ENCODE measurements at regions not wholly inside any gene's neighbourhood (a gene's known extent, or its start where the extent isn't known, plus 50 kb on each side); places are given as distances from the start of the nearest gene placed in this dataset.

- TF ChIP-seq CTCF (IDR thresholded peaks at IDR 0.05) (no peak), EP300 (IDR thresholded peaks at IDR 0.05) (no peak), POLR2A (IDR thresholded peaks at IDR 0.05) (no peak), POLR2AphosphoS5 (IDR thresholded peaks at IDR 0.05) (no peak)
- Histone ChIP-seq H3K9me3 (no peaks in the 10 kb centered on the region), H3K27ac (no peak overlapping the region), H3K4me3 (no peak overlapping the region), H3K36me3 (no peaks in the 10 kb centered on the region), H3K27me3 (no peaks in the 10 kb centered on the region), H3K4me1 (no peaks in the 10 kb centered on the region)
- 40 to 44% methylated on average over 4 of the region's 4 CpGs for WGBS, 2 donors (ENCODE audit: low coverage in 1 of 2)
- ATAC-seq, result no peak
Measured at GRCh38 chr3:161859865-161860450, 363.4 kb downstream of the OTOL1 start.

GRCh38 chr3:161863775-161864174, 367.2 kb downstream of the OTOL1 start:
- 83 to 100% methylated on average over 1 of the region's 1 CpG for WGBS, 2 donors (ENCODE audit: low coverage in 1 of 2)
- H3K4me1 ChIP-seq, result no peaks in the 10 kb centered on the region
- ATAC-seq, result no peak
- TF ChIP-seq EP300 (IDR thresholded peaks at IDR 0.05) (no peak), POLR2A (IDR thresholded peaks at IDR 0.05) (no peak), POLR2AphosphoS5 (IDR thresholded peaks at IDR 0.05) (no peak), CTCF (IDR thresholded peaks at IDR 0.05) (no peak)
- no peaks in the 10 kb centered on the region for H3K9me3 ChIP-seq
- H3K27me3 ChIP-seq, result no peaks in the 10 kb centered on the region
- H3K27ac ChIP-seq, result no peak overlapping the region
- H3K36me3 ChIP-seq, result no peaks in the 10 kb centered on the region
- H3K4me3 ChIP-seq, result no peak overlapping the region

- H3K4me3 ChIP-seq, result no peak overlapping the region
- no peak overlapping the region for H3K27ac ChIP-seq
- H3K27me3 ChIP-seq, result no peaks in the 10 kb centered on the region
- no peak for TF ChIP-seq POLR2AphosphoS5 (IDR thresholded peaks at IDR 0.05)
- no peak for TF ChIP-seq POLR2A (IDR thresholded peaks at IDR 0.05)
- no peak for TF ChIP-seq EP300 (IDR thresholded peaks at IDR 0.05)
- TF ChIP-seq CTCF (IDR thresholded peaks at IDR 0.05), result no peak
- ATAC-seq, result no peak
- H3K4me1 ChIP-seq, result no peaks in the 10 kb centered on the region
- no peaks in the 10 kb centered on the region for H3K36me3 ChIP-seq
- no peaks in the 10 kb centered on the region for H3K9me3 ChIP-seq
- WGBS, 2 donors (ENCODE audit: low coverage in 1 of 2), result 33 to 42% methylated on average over 1 of the region's 1 CpG
Measured at GRCh38 chr3:161866176-161866575, 369.6 kb downstream of the OTOL1 start.

GRCh38 chr3:161875483-161875882, 378.9 kb downstream of the OTOL1 start:
- no peaks in the 10 kb centered on the region for H3K27me3 ChIP-seq
- no peaks in the 10 kb centered on the region for H3K36me3 ChIP-seq
- WGBS, 2 donors (ENCODE audit: low coverage in 1 of 2), result no CpG with 5 or more reads among the region's 1 CpG
- no peaks in the 10 kb centered on the region for H3K4me1 ChIP-seq
- no peak overlapping the region for H3K27ac ChIP-seq
- H3K4me3 ChIP-seq, result no peak overlapping the region
- TF ChIP-seq CTCF (IDR thresholded peaks at IDR 0.05), result no peak
- no peak for TF ChIP-seq EP300 (IDR thresholded peaks at IDR 0.05)
- TF ChIP-seq POLR2A (IDR thresholded peaks at IDR 0.05), result no peak
- TF ChIP-seq POLR2AphosphoS5 (IDR thresholded peaks at IDR 0.05), result no peak
- no peaks in the 10 kb centered on the region for H3K9me3 ChIP-seq
- ATAC-seq, result no peak

GRCh38 chr3:161879470-161879869, 382.9 kb downstream of the OTOL1 start:
- ATAC-seq, result no peak
- no peaks in the 10 kb centered on the region for H3K9me3 ChIP-seq
- H3K4me3 ChIP-seq, result no peak overlapping the region
- WGBS, 2 donors (ENCODE audit: low coverage in 1 of 2), result 15 to 28% methylated on average over 1 of the region's 1 CpG
- H3K27me3 ChIP-seq, result no peaks in the 10 kb centered on the region
- H3K36me3 ChIP-seq, result no peaks in the 10 kb centered on the region
- TF ChIP-seq POLR2A (IDR thresholded peaks at IDR 0.05) (no peak), POLR2AphosphoS5 (IDR thresholded peaks at IDR 0.05) (no peak), EP300 (IDR thresholded peaks at IDR 0.05) (no peak), CTCF (IDR thresholded peaks at IDR 0.05) (no peak)
- no peak overlapping the region for H3K27ac ChIP-seq
- H3K4me1 ChIP-seq, result no peaks in the 10 kb centered on the region

Data from gastroesophageal sphincter (tissue), 4 donors.